Mucosa of descending colon (tissue), 3 donors: ENCODE measurements at regions not wholly inside any gene's neighbourhood (a gene's known extent, or its start where the extent isn't known, plus 50 kb on each side); places are given as distances from the start of the nearest gene placed in this dataset.
A peak's percentile ranks its signal among the peaks of the same experiment; 100 is the strongest.

ENCODE experiments used
- ATAC-seq: fragments of 200-7000 bp; cut with Tn5 transposase; one replicate; pipeline ENCODE4 v1.9.1; 2020; ENCODE audit warnings: mild to moderate bottlenecking, moderate library complexity
- DNase-seq, 3 donors: peaks; one replicate each; pipeline ENCODE4 v3.0.0-alpha.2; 2020
- H3K36me3 ChIP-seq: fragments of 200-600 bp; one replicate; pipeline ENCODE4 v1.8.0; 2021; ENCODE audit warnings: low read depth, mild to moderate bottlenecking
- H3K4me1 ChIP-seq: fragments of 200-600 bp; one replicate; pipeline ENCODE4 v1.8.0; 2021; ENCODE audit warnings: low read depth, mild to moderate bottlenecking
- H3K4me3 ChIP-seq: fragments of 200-600 bp; one replicate; pipeline ENCODE4 v1.8.0; 2021; ENCODE audit warnings: mild to moderate bottlenecking
- H3K9me3 ChIP-seq: fragments of 200-600 bp; one replicate; pipeline ENCODE4 v1.8.0; 2021; ENCODE audit warnings: mild to moderate bottlenecking
- CTCF ChIP-seq: fragments of 200-600 bp; IDR thresholded peaks from one replicate; pipeline ENCODE4 v1.8.0; 2022; ENCODE audit warnings: antibody characterized with exemption, mild to moderate bottlenecking
- intact Hi-C, 2 donors: fragments of 100-400 bp; cut with DNase I in 1 of 2; cut with micrococcal nuclease in 1 of 2; formaldehyde crosslinking; loops; one replicate each; pipeline versions ENCODE4 v1.11.0 to v1.11.1; 2022; cut with DNase I, micrococcal nuclease
- donor health status: DM: no; HTN: no; CAD: no; lungs with moderate emphysema.
- donor health status: DM: no; HTN: no; CAD: no.
- donor health status: DM: no; HTN: yes; CAD: no.

DNA sequence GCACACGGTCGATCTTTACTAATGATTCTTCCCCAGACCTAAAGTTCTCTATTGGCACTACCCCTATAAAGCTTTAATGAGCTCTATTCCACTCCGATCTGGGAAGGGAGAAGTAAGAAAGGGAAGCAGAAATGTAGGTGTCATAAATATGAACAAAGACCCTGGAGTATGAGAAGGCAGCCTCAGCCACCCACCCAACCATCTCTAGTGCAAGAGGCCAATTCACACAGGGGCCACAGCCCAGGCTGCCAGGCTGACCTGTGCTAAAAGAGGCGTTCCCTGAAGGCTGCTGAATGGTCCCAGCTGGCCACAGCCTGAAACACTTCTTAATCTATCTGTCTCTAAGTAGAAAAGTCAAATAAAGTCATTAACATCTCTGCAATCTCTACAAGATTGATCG is 60.1 kb upstream of the ACTR3 start:
- ATAC-seq, result no peak
- no peak for TF ChIP-seq CTCF
- H3K4me3 ChIP-seq, result no peak overlapping the region
- intact Hi-C loops, result no loop called here
- H3K36me3 ChIP-seq, result no peaks in the 10 kb centered on the region
- no peaks in the 10 kb centered on the region for H3K4me1 ChIP-seq
- no peaks in the 10 kb centered on the region for H3K9me3 ChIP-seq
- DNase-seq, result no peak

- Histone ChIP-seq H3K9me3 (no peaks in the 10 kb centered on the region), H3K4me3 (no peak overlapping the region), H3K4me1 (no peaks in the 10 kb centered on the region), H3K36me3 (no peaks in the 10 kb centered on the region)
- no peak for DNase-seq
- ATAC-seq, result no peak
- intact Hi-C loops, result no loop called here
- no peak for TF ChIP-seq CTCF
Measured at GRCh38 chr2:113829270-113829669, 60.6 kb upstream of the ACTR3 start.

DNA sequence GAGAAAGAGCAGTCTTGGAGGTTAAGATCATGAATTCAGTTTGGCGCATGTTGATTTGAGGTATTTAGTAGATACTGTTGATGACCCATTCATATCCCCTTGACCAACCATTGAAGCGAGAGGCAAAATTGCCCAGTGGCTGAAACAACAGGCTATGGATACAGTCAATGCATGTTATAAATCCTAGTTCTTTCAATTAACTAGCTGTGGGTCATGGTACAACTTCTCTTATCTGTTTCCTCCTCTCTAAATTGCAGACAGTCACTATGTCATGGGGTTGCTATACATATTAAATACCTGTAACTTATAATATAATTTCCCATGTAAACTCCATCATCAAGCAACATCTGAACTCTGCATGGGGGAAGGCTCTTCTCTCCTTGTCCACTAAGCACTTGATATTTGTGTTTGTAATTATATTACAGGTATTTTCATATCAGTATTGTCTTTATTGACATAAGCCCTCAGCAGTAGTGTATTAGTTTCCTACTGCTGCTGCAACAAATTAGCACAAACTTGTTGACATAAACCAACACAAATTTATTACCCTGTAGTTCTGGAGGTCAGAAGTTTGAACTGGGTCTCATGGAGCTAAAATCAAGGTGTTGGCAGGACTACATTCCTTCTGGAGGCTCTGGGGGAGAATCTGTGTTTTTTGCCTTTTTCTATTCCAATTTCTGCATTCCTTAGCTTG is 61.7 kb upstream of the ACTR3 start:
- no peaks in the 10 kb centered on the region for H3K4me1 ChIP-seq
- H3K36me3 ChIP-seq, result no peaks in the 10 kb centered on the region
- H3K4me3 ChIP-seq, result no peak overlapping the region
- no peak for TF ChIP-seq CTCF
- DNase-seq (no peak), ATAC-seq (peak; percentile 73)
- intact Hi-C loops, result no loop called here
- no peaks in the 10 kb centered on the region for H3K9me3 ChIP-seq

GRCh38 chr2:113827426-113827825 is 62.5 kb upstream of the ACTR3 start:
- ATAC-seq, result no peak
- no peak for DNase-seq
- TF ChIP-seq CTCF, result no peak
- Histone ChIP-seq H3K9me3 (no peaks in the 10 kb centered on the region), H3K4me3 (no peak overlapping the region), H3K4me1 (no peaks in the 10 kb centered on the region), H3K36me3 (no peaks in the 10 kb centered on the region)
- intact Hi-C loops, result no loop called here

- TF ChIP-seq CTCF, result no peak
- H3K9me3 ChIP-seq, result no peaks in the 10 kb centered on the region
- no peaks in the 10 kb centered on the region for H3K36me3 ChIP-seq
- ATAC-seq (no peak), DNase-seq (no peak)
- no peak overlapping the region for H3K4me3 ChIP-seq
- intact Hi-C loops, result no loop called here
- H3K4me1 ChIP-seq, result no peaks in the 10 kb centered on the region
Measured at GRCh38 chr2:113826346-113827285, 63.3 kb upstream of the ACTR3 start.
